ENCODE measurements at regions not wholly inside any gene's neighbourhood (a gene's known extent, or its start where the extent isn't known, plus 50 kb on each side); places are given as distances from the start of the nearest gene placed in this dataset.
A peak's percentile ranks its signal among the peaks of the same experiment; 100 is the strongest.
"Not testable (repeated sequence)": the region's sequence is repeated elsewhere in the genome, so short reads cannot be mapped to it uniquely, and the experiment has no call there.

DNA sequence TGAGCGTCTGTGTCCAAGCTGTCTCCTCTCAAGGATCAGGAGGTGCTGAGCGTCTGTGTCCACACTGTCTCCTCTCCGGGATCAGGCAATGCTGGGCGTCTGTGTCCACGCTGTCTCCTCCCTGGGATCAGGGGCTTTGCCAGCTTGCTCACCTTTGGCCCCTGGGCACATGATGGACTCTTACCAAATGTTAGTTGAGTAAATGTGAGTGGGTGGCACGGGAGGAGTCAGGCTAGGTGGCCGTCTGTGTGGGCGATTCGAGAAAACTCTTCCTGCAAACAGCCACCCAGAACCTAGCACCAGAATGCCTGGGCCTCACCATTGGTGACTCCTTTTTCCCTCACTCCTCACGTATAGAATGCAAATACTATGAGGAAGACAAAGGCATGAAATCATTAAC, 162.9 kb downstream of the LAT start:
- DNase-seq; H3K36me3 Mint-ChIP-seq (ENCODE audit: low read depth); H3K9me3 Mint-ChIP-seq; intact Hi-C loops (cut with micrococcal nuclease); H3K27me3 Mint-ChIP-seq; H3K4me3 Mint-ChIP-seq: not testable (repeated sequence)
- Mint-ChIP-seq H3K27ac (peak overlapping the region; percentile 19), H3K4me1 (peaks cover 28% of the 10 kb centered on the region)

DNA sequence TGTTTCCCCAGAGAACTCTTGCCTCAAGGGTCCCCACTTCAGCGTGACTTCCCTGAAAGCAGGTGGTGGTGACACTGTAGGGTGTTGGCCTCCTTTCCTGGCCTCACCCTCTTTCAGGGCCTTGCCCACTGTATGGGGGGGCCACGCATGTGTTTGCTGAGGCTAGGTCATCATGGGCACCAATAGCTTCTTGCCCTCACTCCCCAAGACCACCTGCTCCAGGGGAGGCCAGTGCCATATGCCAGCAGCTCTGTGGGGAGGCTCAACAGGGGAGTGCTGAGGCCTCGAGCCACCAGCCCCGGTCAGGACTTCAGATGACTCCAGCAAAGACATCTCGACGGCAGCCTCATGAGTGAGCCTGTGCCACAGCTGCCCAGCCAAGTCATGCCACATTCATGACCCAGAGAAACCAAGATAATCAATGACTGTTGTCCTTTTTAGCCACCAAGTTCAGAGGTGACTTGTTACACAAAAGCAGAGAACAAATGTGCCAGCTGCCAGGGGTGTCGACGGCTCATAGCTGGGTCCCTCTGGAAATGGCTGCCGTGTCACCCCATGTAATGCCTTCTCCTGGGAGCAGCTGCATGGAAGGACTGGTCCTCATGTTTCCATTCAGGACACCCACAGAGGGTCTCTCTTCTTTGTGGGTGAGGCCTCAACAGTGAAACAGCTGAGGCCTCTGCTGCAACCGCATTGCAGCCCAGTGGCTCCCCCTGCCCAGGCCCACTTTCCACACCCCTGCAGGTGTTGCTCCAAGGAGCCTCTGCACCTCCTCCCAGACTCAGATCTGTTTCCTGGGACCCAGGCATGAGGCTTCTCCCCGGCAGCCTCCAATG, 162.2 kb downstream of the LAT start:
- intact Hi-C loops (cut with micrococcal nuclease); H3K36me3 Mint-ChIP-seq (ENCODE audit: low read depth); H3K9me3 Mint-ChIP-seq; DNase-seq; H3K27me3 Mint-ChIP-seq; H3K27ac Mint-ChIP-seq; H3K4me3 Mint-ChIP-seq: not testable (repeated sequence)
- H3K4me1 Mint-ChIP-seq, result peaks cover 28% of the 10 kb centered on the region

DNA sequence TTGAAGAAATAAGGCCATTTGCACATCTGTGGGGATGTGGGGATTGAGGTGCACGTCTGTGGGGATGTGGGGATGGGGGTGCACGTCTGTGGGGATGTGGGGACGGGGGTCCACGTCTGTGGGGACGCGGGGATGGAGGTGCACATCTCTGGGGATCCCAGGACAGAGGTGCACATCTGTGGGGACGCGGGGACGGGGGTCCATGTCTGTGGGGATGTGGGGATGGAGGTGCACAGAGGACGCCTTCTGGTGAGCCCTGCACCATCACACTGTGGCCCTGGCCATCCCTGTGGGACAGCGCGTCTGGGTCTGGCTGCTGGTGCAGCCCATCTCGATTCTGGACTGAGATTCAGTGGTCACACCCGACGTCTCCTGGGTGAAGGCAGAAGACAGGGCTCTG, 161.4 kb downstream of the LAT start:
- peaks cover 28% of the 10 kb centered on the region for H3K4me1 Mint-ChIP-seq
- H3K9me3 Mint-ChIP-seq, result no peaks in the 10 kb centered on the region
- peaks cover 6% of the 10 kb centered on the region for H3K36me3 Mint-ChIP-seq (ENCODE audit: low read depth)
- intact Hi-C loops (cut with micrococcal nuclease), result no loop called here
- H3K27ac Mint-ChIP-seq, result peak overlapping the region; percentile 22
- H3K4me3 Mint-ChIP-seq, result no peak overlapping the region
- no peak for DNase-seq
- no peaks in the 10 kb centered on the region for H3K27me3 Mint-ChIP-seq

DNA sequence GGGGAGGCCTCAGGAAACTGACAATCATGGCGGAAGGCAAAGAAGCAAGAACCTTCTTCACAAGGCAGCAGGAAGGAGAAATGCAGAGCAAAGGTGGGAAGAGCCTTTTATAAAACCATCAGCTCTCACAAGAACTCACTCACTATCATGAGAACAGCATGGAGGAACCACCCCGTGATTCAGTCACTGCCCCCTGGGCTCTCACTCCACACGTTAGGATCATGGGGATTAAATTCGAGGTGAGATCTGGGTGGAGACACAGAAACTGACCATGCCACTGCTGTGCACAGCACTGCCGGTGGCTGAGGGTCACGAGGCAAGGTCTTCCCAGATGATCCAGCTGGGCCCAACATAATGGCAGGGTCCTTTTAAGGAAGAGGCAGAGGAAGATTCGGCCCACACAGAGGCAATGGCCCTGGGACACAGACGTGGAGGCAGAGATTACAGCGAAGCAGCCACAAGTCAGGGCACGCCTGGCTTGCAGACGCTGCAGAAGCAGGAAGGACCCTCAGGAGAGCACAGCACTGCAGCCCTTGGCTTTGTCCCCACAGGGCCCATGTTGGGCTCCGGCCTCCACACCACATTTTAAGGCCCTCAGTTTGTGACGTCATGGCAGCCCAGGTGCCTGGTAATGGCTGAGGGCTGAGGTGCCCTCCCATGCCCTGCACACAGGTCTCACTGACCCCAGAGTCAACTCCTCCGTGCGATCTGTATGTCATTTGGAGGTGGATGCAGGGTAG, 160.8 kb downstream of the LAT start:
- Mint-ChIP-seq H3K27ac (peak overlapping the region; percentile 22), H3K4me1 (peaks cover 28% of the 10 kb centered on the region)
- DNase-seq; intact Hi-C loops (cut with micrococcal nuclease); H3K36me3 Mint-ChIP-seq (ENCODE audit: low read depth); H3K4me3 Mint-ChIP-seq; H3K27me3 Mint-ChIP-seq; H3K9me3 Mint-ChIP-seq: not testable (repeated sequence)

DNA sequence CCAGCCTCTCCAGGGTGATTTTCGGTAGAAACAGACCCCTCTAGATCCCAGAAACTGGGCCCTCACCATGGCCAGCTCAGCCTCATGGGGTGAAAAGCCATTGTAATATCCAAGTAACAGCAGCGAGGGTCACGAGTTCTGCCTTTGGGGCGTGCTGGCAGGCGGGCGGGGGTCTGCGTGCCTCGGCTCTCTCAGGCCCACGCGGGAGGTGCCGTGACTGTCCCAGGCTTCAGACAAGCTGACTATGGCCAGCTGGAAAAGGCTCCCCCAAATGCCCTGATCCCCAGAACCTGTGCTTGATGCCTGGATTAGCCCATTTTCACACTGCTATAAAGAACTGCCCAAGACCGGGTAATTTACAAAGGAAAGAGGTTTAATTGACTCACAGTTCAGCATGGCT, 160.2 kb downstream of the LAT start:
- H3K4me1 Mint-ChIP-seq, result peaks cover 25% of the 10 kb centered on the region
- intact Hi-C loops (cut with micrococcal nuclease); H3K27me3 Mint-ChIP-seq; H3K9me3 Mint-ChIP-seq; DNase-seq; H3K4me3 Mint-ChIP-seq; H3K27ac Mint-ChIP-seq; H3K36me3 Mint-ChIP-seq (ENCODE audit: low read depth): not testable (repeated sequence)

DNA sequence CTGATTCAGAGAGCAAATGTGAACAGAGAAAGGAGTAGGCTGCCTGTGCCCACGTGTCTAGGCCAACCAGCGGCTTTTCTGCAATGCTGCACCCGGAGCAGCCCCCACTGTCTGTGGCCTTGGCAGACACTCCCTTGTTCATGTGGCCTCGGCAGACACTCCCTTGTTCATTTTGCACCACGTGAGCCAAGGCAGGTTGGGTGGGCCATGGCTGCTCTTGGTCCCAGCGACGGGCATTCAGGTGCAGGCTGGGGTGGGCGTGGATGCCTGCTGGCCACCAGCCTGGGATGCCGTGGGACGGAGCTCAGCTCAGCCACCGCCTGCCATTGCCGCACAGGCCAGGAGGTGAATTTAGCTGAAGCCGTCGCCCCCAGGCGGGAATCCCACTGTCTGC, 159.8 kb downstream of the LAT start:
- peaks cover 21% of the 10 kb centered on the region for H3K4me1 Mint-ChIP-seq
- H3K4me3 Mint-ChIP-seq; intact Hi-C loops (cut with micrococcal nuclease); DNase-seq; H3K36me3 Mint-ChIP-seq (ENCODE audit: low read depth); H3K9me3 Mint-ChIP-seq; H3K27me3 Mint-ChIP-seq; H3K27ac Mint-ChIP-seq: not testable (repeated sequence)

DNA sequence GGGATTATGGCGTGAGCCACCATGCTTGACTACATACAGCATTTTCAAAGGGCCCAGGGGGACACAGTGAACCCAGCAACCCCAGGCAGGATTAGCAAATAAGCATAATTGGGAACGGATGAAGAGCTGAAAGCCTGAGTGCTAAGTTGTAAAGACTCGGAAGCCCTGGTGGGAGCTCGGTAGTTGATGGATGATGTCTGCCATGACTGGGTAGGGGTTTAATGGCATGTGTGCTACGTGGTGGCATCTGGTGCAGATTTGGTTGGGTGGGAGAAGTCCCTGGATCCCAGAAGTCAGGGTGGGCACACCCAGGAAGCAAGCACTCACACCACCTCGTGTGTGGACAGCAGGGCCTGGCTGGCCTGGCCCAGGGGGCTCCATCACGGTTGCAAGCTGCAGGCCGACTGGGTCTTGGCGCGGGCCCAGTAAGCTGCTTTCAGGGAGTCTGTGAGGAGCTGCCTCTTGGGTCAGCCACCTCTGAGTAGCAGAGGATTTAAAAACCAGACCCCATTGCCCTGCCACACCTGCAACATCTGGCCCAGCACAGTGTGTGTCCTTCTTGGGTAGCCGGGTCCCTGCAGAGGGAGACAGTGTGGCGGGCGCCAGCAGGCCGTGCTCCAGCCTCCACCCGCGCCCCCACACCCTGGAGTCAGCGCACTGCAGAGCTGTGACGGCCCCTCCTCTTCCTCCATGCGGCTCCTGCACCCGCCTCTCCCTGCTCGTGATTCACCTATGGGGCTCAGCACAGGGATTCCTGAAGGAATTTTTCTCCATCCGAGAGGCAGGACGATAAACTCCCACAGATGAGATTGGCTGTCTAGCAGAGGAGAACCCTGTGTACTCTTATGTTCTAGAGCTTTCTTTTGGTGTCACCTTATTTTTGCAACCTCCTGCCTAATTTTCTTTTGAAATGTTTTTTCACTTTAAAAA, 159.2 kb downstream of the LAT start:
- H3K4me3 Mint-ChIP-seq; H3K27ac Mint-ChIP-seq; H3K9me3 Mint-ChIP-seq; H3K27me3 Mint-ChIP-seq; intact Hi-C loops (cut with micrococcal nuclease); H3K36me3 Mint-ChIP-seq (ENCODE audit: low read depth); DNase-seq: not testable (repeated sequence)
- peaks cover 15% of the 10 kb centered on the region for H3K4me1 Mint-ChIP-seq

DNA sequence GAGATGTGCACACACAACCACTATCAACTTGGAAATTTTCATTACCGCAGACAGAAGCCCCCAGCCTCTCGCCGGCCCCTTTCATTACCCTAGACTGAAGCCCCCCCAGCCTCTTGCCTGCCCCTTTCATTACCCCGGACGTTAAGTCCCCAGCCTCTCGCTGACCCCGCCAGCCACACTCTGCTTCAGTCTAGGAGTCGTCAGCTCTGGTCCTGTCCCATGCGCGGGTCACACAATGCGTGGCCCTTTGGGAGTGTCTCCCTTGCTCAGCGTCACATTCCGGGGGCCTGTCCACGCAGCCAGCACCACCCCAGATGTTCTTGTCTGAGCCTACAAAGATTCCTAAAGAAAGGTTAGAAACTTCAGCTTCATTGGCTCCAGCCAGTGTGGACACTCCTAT, 157.7 kb downstream of the LAT start:
- H3K36me3 Mint-ChIP-seq (ENCODE audit: low read depth); H3K4me3 Mint-ChIP-seq; H3K27me3 Mint-ChIP-seq; H3K9me3 Mint-ChIP-seq; H3K27ac Mint-ChIP-seq; DNase-seq; H3K4me1 Mint-ChIP-seq; intact Hi-C loops (cut with micrococcal nuclease): not testable (repeated sequence)

DNA sequence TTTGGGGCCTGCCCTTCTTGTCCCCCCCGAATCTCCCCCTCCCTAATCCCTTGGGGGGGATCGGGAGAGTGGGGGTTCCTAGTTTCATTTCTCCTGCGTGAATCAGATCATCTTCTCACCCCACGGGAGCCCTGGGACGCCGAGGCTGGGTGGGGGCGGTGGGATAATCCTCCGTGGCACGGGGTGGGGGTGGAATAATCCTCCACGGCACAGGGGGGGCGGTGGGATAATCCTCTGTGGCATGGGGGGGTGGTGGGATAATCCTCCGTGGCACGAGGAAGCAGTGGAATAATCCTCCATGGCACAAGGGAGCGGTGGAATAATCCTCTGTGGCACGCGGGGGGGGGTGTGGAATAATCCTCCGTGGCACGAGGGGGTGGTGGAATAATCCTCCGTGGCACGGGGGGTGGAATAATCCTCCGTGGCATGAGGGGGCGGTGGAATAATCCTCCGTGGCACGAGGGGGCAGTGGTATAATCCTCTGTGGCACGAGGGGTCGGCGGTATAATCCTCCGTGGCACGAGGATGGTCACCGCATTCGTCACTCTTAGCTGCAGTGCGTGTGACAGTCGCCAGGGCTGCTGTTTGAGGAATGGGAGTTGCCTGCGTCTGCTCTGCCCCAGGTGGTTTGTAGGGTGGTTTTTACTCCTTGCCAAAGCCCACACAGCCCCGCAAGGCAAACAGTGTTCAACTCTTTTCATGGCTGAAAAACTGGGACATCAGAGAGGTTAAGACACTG, 156.9 kb downstream of the LAT start:
- H3K4me1 Mint-ChIP-seq, result peaks cover 3% of the 10 kb centered on the region
- H3K4me3 Mint-ChIP-seq, result no peak overlapping the region
- peaks cover 4% of the 10 kb centered on the region for H3K36me3 Mint-ChIP-seq (ENCODE audit: low read depth)
- DNase-seq, result no peak
- no peaks in the 10 kb centered on the region for H3K9me3 Mint-ChIP-seq
- intact Hi-C loops (cut with micrococcal nuclease), result no loop called here
- no peak overlapping the region for H3K27ac Mint-ChIP-seq
- H3K27me3 Mint-ChIP-seq, result no peaks in the 10 kb centered on the region

DNA sequence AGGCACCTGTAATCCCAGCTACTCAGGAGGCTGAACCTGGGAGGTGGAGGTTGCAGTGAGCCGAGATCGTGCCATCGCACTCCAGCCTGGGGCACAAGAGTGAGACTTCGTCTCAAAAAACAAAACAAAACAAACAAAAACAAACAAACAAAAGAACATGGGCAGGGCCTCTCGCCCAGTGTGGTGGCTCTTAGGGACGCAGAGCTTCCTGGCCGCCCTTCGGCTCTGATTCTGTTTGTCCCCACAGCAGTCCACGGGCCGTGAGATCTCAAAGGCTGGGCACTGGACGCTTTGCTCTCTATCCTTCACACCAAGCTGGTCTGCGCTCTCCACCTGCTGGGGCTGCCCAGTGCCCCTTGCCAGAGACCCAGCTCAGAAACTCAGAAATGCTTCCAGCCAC, 156.3 kb downstream of the LAT start:
- H3K27ac Mint-ChIP-seq; DNase-seq; H3K27me3 Mint-ChIP-seq; H3K9me3 Mint-ChIP-seq; intact Hi-C loops (cut with micrococcal nuclease); H3K36me3 Mint-ChIP-seq (ENCODE audit: low read depth); H3K4me1 Mint-ChIP-seq; H3K4me3 Mint-ChIP-seq: not testable (repeated sequence)

DNA sequence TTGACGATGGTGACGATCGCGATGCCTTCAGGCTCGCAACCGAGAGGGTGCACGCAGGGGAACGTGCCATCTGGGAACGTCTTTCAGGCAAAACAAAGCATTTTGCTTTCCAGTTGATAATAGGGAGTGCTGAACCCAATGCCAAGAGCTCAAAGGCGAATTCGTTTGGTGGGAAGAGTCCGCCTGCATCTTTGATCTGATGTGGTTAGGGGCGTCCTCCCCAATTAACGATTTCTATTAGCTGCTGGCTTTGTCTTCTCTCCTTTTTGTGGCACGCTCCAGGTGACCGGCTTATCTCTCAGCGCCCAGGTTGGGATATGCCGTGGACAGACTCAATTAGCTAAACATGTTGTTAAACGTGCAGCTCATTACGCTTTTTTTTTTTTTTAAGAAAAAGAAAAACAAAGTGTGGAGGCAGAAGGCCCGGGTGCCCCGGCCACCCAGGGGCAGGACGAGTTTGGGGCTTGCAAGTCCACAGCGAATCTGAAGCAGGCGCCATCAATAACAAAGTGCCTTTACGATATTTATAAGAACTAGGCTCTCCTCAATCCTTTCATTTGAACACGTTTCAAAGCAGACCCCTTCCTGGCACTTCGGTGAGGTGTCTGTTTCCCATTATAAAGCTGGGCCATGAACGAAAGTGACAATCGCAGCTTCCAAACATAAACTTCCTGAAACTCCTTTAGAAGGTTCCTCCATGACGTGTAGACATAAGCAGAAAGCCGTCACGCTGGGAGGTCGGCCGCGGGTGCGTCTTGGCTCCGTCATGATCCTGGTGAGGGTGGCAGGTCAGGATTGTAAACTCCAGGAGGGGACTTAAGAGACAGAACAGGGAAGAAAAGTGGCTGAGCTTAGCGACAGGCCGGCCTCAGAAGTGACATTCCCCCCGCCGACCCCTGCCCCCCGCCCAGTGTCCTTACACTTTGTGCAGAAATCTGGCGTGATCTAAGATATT, 155.3 kb downstream of the LAT start:
- H3K27ac Mint-ChIP-seq; H3K4me3 Mint-ChIP-seq; H3K4me1 Mint-ChIP-seq; H3K9me3 Mint-ChIP-seq; H3K27me3 Mint-ChIP-seq; intact Hi-C loops (cut with micrococcal nuclease); DNase-seq; H3K36me3 Mint-ChIP-seq (ENCODE audit: low read depth): not testable (repeated sequence)

DNA sequence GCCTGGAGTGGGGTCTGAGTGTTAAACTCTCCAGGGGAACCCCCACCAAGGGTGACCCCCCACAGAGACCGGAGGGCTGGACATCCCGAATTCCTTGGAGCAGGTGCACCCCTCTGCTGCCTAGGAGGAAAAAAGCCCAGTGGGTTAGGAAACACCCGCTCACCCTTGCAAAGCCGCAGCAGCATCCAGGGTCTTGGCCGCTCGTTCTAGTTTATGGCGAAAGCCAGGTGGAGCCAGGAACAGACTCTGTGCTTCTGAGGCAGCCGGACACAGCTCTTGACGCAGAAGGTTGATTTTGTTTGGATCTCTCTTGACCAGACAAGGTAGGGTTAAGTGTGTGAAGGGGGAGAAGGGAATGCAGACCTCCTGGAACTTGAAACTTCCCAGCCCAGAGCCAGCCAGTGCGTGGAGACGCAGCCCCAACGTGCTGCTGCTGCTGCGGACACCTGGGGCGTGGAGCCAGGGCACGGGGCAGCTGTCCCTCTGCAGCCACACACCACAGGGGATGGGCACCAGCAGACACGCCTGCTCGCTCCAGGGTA, 154.5 kb downstream of the LAT start:
- Mint-ChIP-seq H3K4me1 (peaks cover 1% of the 10 kb centered on the region), H3K4me3 (no peak overlapping the region), H3K27ac (no peak overlapping the region), H3K9me3 (no peaks in the 10 kb centered on the region), H3K27me3 (no peaks in the 10 kb centered on the region), H3K36me3 (ENCODE audit: low read depth) (no peaks in the 10 kb centered on the region)
- intact Hi-C loops (cut with micrococcal nuclease), result no loop called here
- no peak for DNase-seq

Measured in activated CD4-positive, alpha-beta T cell treated with anti-CD3 and anti-CD28 coated beads, Interleukin-2, amount 10 ng/mL, durations not matched to agents 24 days and 14 days (primary cell).